ENCODE measurements at regions not wholly inside any gene's neighbourhood (a gene's known extent, or its start where the extent isn't known, plus 50 kb on each side); places are given as distances from the start of the nearest gene placed in this dataset.

DNA sequence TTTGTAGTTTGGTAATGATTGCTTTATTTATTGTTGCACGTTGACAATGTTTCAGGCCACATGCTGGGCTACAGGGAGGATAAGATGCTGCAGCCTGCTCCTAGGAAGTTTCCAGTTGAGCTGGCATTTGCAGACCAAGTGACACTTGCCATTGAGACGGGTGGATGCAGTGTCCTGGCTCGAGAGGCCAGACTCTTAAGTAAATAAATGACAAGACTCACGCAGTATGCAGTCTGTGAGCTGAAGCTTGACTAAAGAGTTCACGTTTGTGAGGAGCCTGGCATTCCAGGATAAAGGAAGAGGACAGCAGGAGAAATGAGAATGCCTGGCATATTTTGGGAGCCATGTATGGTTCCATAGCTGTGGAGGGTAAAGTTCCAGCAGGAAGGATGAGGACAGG, 105.8 kb downstream of the BAMBI start:
- Histone ChIP-seq H3K4me3 (ENCODE audit: low read depth in 2 of 2, low read length in 2 of 2) (no peak overlapping the region), H3K36me3 (ENCODE audit: control insufficient read depth, insufficient read depth, low read length) (no peaks in the 10 kb centered on the region), H3K4me1 (ENCODE audit: control insufficient read depth, insufficient read depth, low read length) (no peaks in the 10 kb centered on the region), H3K27me3 (ENCODE audit: control insufficient read depth, insufficient read depth, low read length) (no peaks in the 10 kb centered on the region), H3K9me3 (ENCODE audit: control insufficient read depth, insufficient read depth, low read depth, low read length) (no peaks in the 10 kb centered on the region), H3K27ac (ENCODE audit: low read length) (no peak overlapping the region)
- no TSS peak for BruUV-seq (replicated peaks)
- ATAC-seq (no peak), DNase-seq (ENCODE audit: low read depth, low spot score) (no peak)
- intact Hi-C loops (cut with micrococcal nuclease; ENCODE audit: unreplicated experiment) = no loop called here
- in situ Hi-C loops (cut with HindIII; ENCODE audit: low pct_unique_long_range_greater_than_20kb, low sequenced_read_pairs) = no loop called here
- ChIA-PET POLR2A (no interaction called here), CTCF (no interaction called here)
- TF ChIP-seq, protein P1, sequence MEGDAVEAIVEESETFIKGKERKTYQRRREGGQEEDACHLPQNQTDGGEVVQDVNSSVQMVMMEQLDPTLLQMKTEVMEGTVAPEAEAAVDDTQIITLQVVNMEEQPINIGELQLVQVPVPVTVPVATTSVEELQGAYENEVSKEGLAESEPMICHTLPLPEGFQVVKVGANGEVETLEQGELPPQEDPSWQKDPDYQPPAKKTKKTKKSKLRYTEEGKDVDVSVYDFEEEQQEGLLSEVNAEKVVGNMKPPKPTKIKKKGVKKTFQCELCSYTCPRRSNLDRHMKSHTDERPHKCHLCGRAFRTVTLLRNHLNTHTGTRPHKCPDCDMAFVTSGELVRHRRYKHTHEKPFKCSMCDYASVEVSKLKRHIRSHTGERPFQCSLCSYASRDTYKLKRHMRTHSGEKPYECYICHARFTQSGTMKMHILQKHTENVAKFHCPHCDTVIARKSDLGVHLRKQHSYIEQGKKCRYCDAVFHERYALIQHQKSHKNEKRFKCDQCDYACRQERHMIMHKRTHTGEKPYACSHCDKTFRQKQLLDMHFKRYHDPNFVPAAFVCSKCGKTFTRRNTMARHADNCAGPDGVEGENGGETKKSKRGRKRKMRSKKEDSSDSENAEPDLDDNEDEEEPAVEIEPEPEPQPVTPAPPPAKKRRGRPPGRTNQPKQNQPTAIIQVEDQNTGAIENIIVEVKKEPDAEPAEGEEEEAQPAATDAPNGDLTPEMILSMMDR (IDR thresholded peaks at IDR 0.05) = no peak
- TF ChIP-seq, protein P2, sequence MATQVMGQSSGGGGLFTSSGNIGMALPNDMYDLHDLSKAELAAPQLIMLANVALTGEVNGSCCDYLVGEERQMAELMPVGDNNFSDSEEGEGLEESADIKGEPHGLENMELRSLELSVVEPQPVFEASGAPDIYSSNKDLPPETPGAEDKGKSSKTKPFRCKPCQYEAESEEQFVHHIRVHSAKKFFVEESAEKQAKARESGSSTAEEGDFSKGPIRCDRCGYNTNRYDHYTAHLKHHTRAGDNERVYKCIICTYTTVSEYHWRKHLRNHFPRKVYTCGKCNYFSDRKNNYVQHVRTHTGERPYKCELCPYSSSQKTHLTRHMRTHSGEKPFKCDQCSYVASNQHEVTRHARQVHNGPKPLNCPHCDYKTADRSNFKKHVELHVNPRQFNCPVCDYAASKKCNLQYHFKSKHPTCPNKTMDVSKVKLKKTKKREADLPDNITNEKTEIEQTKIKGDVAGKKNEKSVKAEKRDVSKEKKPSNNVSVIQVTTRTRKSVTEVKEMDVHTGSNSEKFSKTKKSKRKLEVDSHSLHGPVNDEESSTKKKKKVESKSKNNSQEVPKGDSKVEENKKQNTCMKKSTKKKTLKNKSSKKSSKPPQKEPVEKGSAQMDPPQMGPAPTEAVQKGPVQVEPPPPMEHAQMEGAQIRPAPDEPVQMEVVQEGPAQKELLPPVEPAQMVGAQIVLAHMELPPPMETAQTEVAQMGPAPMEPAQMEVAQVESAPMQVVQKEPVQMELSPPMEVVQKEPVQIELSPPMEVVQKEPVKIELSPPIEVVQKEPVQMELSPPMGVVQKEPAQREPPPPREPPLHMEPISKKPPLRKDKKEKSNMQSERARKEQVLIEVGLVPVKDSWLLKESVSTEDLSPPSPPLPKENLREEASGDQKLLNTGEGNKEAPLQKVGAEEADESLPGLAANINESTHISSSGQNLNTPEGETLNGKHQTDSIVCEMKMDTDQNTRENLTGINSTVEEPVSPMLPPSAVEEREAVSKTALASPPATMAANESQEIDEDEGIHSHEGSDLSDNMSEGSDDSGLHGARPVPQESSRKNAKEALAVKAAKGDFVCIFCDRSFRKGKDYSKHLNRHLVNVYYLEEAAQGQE (IDR thresholded peaks at IDR 0.05; ENCODE audit: insufficient read depth in 1 of 2, low read depth in 2 of 2, low read length in 1 of 2) = no peak
- TF ChIP-seq TCF7L2 (IDR thresholded peaks at IDR 0.05; ENCODE audit: low read depth, low read length) (no peak), SIN3A (IDR thresholded peaks at IDR 0.05; ENCODE audit: borderline replicate concordance, insufficient read depth, low read depth, low read length) (no peak), POLR2AphosphoS5 (IDR thresholded peaks at IDR 0.05; ENCODE audit: low read depth, low read length) (no peak)

DNA sequence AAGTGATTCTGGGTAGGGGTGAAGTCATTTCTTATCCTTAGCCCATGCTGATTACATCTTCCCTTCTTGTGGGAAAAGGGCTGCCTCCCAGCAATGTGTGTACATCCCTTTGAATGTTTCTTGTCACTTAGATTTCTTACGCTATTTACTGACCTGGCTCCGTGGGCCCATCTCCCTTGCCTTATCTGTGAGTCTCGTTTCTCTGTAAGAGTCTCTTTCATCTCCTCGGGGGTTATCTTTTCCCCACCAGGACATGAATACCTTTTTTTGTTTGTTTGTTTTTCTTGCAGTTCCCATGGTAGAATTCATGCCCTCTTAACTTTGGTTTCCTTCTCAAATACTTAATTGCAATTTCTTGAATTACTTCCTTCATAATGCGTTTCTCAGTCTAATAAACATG, 107.7 kb downstream of the BAMBI start:
- peaks cover 2% of the 10 kb centered on the region; the same call in 1 of the 2 replicates for H3K27me3 ChIP-seq (ENCODE audit: control insufficient read depth, insufficient read depth, low read length)
- intact Hi-C loops (cut with micrococcal nuclease; ENCODE audit: unreplicated experiment) (no loop called here), in situ Hi-C loops (cut with HindIII; ENCODE audit: low pct_unique_long_range_greater_than_20kb, low sequenced_read_pairs) (no loop called here)
- ATAC-seq = no peak
- no peak for DNase-seq (ENCODE audit: low read depth, low spot score)
- no peak overlapping the region for H3K27ac ChIP-seq (ENCODE audit: low read length)
- H3K4me3 ChIP-seq (ENCODE audit: low read depth in 2 of 2, low read length in 2 of 2) = no peak overlapping the region
- TF ChIP-seq TCF7L2 (IDR thresholded peaks at IDR 0.05; ENCODE audit: low read depth, low read length) (no peak), SIN3A (IDR thresholded peaks at IDR 0.05; ENCODE audit: borderline replicate concordance, insufficient read depth, low read depth, low read length) (no peak)
- TF ChIP-seq, protein P2 (IDR thresholded peaks at IDR 0.05; ENCODE audit: insufficient read depth in 1 of 2, low read depth in 2 of 2, low read length in 1 of 2) = no peak
- TF ChIP-seq, protein P1 (IDR thresholded peaks at IDR 0.05) = no peak
- no peaks in the 10 kb centered on the region for H3K9me3 ChIP-seq (ENCODE audit: control insufficient read depth, insufficient read depth, low read depth, low read length)
- no peaks in the 10 kb centered on the region for H3K4me1 ChIP-seq (ENCODE audit: control insufficient read depth, insufficient read depth, low read length)
- ChIA-PET CTCF (no interaction called here), POLR2A (no interaction called here)
- BruUV-seq (replicated peaks) = no TSS peak
- H3K36me3 ChIP-seq (ENCODE audit: control insufficient read depth, insufficient read depth, low read length) = no peaks in the 10 kb centered on the region

All from Panc1 (cell line).